ENCODE measurements at regions not wholly inside any gene's neighbourhood (a gene's known extent, or its start where the extent isn't known, plus 50 kb on each side); places are given as distances from the start of the nearest gene placed in this dataset.

GRCh38 chr2:176407706-176408105, 138.5 kb downstream of the MTX2 start:
- Histone ChIP-seq H3K4me3 (ENCODE audit: low read depth, low read length) (no peak overlapping the region), H3K36me3 (ENCODE audit: control insufficient read depth, insufficient read depth, low read length) (no peaks in the 10 kb centered on the region), H3K27me3 (replicated peaks; ENCODE audit: control insufficient read depth, insufficient read depth, low read length) (no peaks in the 10 kb centered on the region; the same call in 1 of the 2 replicates), H3K9me3 (no peaks in the 10 kb centered on the region), H3K4me1 (no peaks in the 10 kb centered on the region)
- ChIA-PET CTCF (no interaction called here), POLR2A (no interaction called here)
- intact Hi-C loops (cut with micrococcal nuclease; ENCODE audit: unreplicated experiment), result no loop called here
- H3K4me3 Mint-ChIP-seq (ENCODE audit: unreplicated experiment), result no peak overlapping the region
- H3K36me3 Mint-ChIP-seq (ENCODE audit: insufficient read depth, unreplicated experiment), result no peaks in the 10 kb centered on the region
- no peak for TF ChIP-seq CTCF (IDR thresholded peaks at IDR 0.05; ENCODE audit: insufficient read depth in 1 of 2, low read depth in 1 of 2, low read length in 1 of 2, severe bottlenecking in 1 of 2, unreplicated experiment in 1 of 2)
- H3K4me1 Mint-ChIP-seq (ENCODE audit: low read depth, unreplicated experiment), result no peaks in the 10 kb centered on the region
- H3K27ac Mint-ChIP-seq (ENCODE audit: unreplicated experiment), result no peak overlapping the region
- BruUV-seq (replicated peaks), result no TSS peak
- no peak for DNase-seq
- H3K9me3 Mint-ChIP-seq (ENCODE audit: unreplicated experiment), result no peaks in the 10 kb centered on the region
- H3K27me3 Mint-ChIP-seq (ENCODE audit: insufficient read depth, unreplicated experiment), result peaks cover 14% of the 10 kb centered on the region

- intact Hi-C loops (cut with micrococcal nuclease; ENCODE audit: unreplicated experiment), result no loop called here
- no peak for TF ChIP-seq CTCF (IDR thresholded peaks at IDR 0.05; ENCODE audit: insufficient read depth in 1 of 2, low read depth in 1 of 2, low read length in 1 of 2, severe bottlenecking in 1 of 2, unreplicated experiment in 1 of 2)
- no TSS peak for BruUV-seq (replicated peaks)
Observed at GRCh38 chr2:176409671-176410070, 140.4 kb downstream of the MTX2 start.

GRCh38 chr2:176412136-176412535, 142.9 kb downstream of the MTX2 start:
- Histone ChIP-seq H3K36me3 (ENCODE audit: control insufficient read depth, insufficient read depth, low read length) (no peaks in the 10 kb centered on the region), H3K4me3 (ENCODE audit: low read depth, low read length) (no peak overlapping the region), H3K9me3 (no peaks in the 10 kb centered on the region), H3K4me1 (no peaks in the 10 kb centered on the region), H3K27me3 (replicated peaks; ENCODE audit: control insufficient read depth, insufficient read depth, low read length) (no peaks in the 10 kb centered on the region; the same call in 1 of the 2 replicates)
- BruUV-seq (replicated peaks), result no TSS peak
- Mint-ChIP-seq H3K36me3 (ENCODE audit: insufficient read depth, unreplicated experiment) (no peaks in the 10 kb centered on the region), H3K4me1 (ENCODE audit: low read depth, unreplicated experiment) (no peaks in the 10 kb centered on the region), H3K27me3 (ENCODE audit: insufficient read depth, unreplicated experiment) (peaks cover 30% of the 10 kb centered on the region), H3K4me3 (ENCODE audit: unreplicated experiment) (no peak overlapping the region), H3K27ac (ENCODE audit: unreplicated experiment) (no peak overlapping the region), H3K9me3 (ENCODE audit: unreplicated experiment) (no peaks in the 10 kb centered on the region)
- CTCF ChIA-PET, result no interaction called here
- no peak for DNase-seq
- intact Hi-C loops (cut with micrococcal nuclease; ENCODE audit: unreplicated experiment), result no loop called here
- POLR2A ChIA-PET, result no interaction called here
- TF ChIP-seq CTCF (IDR thresholded peaks at IDR 0.05; ENCODE audit: insufficient read depth in 1 of 2, low read depth in 1 of 2, low read length in 1 of 2, severe bottlenecking in 1 of 2, unreplicated experiment in 1 of 2), result no peak

More at GRCh38 chr2:176409671-176410070, 140.4 kb downstream of the MTX2 start:
- Mint-ChIP-seq H3K4me3 (ENCODE audit: unreplicated experiment) (no peak overlapping the region), H3K27me3 (ENCODE audit: insufficient read depth, unreplicated experiment) (peaks cover 20% of the 10 kb centered on the region), H3K27ac (ENCODE audit: unreplicated experiment) (no peak overlapping the region), H3K4me1 (ENCODE audit: low read depth, unreplicated experiment) (no peaks in the 10 kb centered on the region), H3K36me3 (ENCODE audit: insufficient read depth, unreplicated experiment) (no peaks in the 10 kb centered on the region), H3K9me3 (ENCODE audit: unreplicated experiment) (no peaks in the 10 kb centered on the region)
- no peaks in the 10 kb centered on the region for H3K36me3 ChIP-seq (ENCODE audit: control insufficient read depth, insufficient read depth, low read length)
- no peaks in the 10 kb centered on the region; the same call in 1 of the 2 replicates for H3K27me3 ChIP-seq (replicated peaks; ENCODE audit: control insufficient read depth, insufficient read depth, low read length)
- no peak overlapping the region for H3K4me3 ChIP-seq (ENCODE audit: low read depth, low read length)
- H3K4me1 ChIP-seq, result no peaks in the 10 kb centered on the region
- ChIA-PET CTCF (no interaction called here), POLR2A (no interaction called here)
- H3K9me3 ChIP-seq, result no peaks in the 10 kb centered on the region
- DNase-seq, result no peak

Data from Caco-2 (cell line).